HG02623 (cell line): ENCODE measurements at regions not wholly inside any gene's neighbourhood (a gene's known extent, or its start where the extent isn't known, plus 50 kb on each side); places are given as distances from the start of the nearest gene placed in this dataset.
"Not testable (repeated sequence)": the region's sequence is repeated elsewhere in the genome, so short reads cannot be mapped to it uniquely, and the experiment has no call there.

Experiments used
- ATAC-seq: cut with Tn5 transposase; IDR thresholded peaks from one replicate; pipeline ENCODE4 v1.9.1; 2021; ENCODE audit warnings: moderate library complexity; ENCODE audit not compliant: unreplicated experiment

DNA sequence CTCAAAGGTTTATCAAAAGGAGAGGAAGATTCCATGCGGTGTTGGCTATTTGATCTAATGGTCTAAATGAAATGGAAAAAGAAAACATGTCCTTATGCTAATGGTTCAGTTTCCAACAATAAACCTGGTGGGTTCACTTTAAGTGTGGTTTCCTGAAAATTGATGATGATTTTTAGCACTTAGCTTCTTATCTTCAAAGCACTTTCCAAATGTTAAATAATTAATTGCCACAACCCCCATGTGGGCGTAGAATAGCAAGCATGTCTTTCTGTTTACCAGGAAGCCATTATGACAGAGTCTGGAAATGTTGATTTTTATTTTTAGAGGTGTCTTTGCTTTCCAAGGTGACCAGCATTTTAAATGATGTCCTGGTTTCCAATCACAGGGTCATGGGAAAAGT, 134.8 kb upstream of the SLC4A4 start:
- ATAC-seq = no peak

DNA sequence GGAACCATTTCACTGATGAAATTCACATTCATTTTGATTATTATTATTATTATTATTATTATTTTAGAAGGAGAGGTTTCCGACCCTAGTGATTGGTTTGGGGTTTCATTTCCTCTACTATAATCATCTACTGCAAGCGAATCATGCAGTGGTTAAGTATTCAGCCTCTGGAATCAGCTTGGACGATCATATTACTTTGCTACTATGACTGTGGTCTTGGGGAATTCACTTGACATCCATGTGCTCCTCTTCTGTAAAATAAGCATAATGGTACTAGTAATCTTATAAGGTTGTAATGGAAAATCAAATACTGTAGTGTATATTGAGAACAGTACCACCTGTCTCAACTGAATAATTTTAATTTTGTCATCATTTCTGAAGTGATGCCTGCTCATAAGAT, 132.1 kb upstream of the SLC4A4 start:
- no peak for ATAC-seq

DNA sequence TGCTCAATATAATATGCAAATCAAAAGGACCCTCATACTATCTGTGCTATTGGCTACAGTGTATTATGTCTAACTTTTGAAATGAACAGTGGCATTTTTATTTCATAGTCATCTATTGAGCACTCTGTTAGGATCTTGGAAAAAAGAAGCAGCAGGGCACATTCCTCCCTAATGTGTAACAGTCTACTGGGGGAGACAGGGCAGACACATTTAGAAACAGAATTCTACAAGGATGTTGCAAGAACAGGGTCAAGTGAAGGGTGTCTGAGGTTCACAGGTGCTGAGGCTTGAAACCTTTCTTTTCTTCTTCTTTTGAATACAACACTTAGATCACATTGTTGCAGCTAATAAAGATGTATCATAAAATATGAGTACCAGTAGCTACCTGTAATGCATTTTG, 129.7 kb upstream of the SLC4A4 start:
- ATAC-seq = no peak

GRCh38 chr4:71210823-71211222, 128.0 kb upstream of the SLC4A4 start:
- ATAC-seq = no peak

DNA sequence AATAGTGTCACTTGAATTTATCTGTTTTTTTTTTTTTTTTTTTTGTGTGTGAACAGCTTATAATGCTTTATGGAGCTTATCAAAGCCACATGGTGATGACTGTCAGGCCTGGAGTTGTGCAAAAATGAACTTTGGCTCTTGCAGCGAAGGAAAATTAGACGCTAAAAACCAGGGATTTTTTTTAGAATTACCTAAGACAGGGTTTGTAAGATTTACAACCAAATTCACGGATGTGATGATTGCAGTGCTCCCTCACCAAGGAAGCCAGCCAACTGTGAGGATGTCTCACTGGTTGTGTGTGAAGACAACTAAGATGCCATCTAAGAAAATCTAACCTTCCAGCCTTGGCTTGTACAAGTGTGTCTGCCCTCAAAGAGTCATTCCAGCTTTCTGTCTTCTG, 127.1 kb upstream of the SLC4A4 start:
- ATAC-seq = no peak

- ATAC-seq = no peak
Observed at GRCh38 chr4:71212216-71212615, 126.6 kb upstream of the SLC4A4 start.

DNA sequence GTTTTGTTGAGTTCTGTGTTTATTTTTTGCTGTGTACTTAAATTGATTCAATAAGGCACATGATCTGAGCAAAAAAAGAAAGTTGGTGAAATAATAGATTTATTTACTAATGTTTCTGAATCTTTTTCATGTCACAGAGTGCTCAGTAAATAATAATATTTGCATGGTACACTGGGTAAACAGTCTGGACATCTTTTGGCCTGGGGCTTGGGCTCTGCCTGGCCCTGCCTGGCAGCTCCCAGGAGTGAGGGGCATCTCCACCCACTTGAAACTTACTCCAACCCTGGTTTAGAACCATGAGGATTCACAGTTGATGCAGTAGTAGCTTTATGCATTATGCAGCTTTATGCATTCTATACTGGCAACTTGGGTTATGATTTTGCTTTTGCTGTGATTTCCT, 124.2 kb upstream of the SLC4A4 start:
- ATAC-seq = no peak

DNA sequence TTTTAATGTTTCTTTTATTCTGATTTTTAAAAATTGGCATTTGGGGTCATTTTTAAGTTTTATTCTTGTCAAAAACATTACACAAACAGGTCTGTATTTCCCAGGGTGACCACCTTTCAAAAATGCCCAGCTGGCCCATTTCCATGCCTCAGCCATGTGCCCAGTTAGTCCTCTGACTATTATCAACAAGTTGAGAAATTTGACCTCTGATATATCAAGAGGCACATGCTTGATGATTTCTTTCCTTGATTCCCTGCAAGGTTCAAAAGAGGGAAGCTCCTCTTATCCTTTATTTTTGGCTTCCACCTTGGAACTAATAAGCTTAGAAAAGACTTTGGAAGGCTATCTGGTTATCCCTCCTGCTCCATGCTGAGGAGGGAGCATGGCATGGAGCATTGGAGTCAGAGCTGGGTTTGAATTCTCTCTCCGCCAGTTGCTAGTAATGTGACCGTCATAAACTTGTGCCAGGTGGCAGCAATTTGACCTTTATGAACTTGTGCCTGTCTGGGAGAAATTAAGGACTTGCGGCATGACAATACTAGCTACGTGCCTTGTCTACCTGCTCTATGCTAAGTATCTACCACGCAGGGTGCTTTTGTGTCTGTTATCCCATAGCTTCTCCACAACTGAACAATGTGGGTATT, 122.4 kb upstream of the SLC4A4 start:
- ATAC-seq = no peak

- ATAC-seq = no peak
Observed at GRCh38 chr4:71217688-71218087, 121.1 kb upstream of the SLC4A4 start.

GRCh38 chr4:71220848-71221247, 118.0 kb upstream of the SLC4A4 start:
- not testable (repeated sequence) for ATAC-seq

- ATAC-seq = no peak
Observed at GRCh38 chr4:71221510-71222466, 117.0 kb upstream of the SLC4A4 start.

- no peak for ATAC-seq
Observed at GRCh38 chr4:71222661-71223060, 116.2 kb upstream of the SLC4A4 start.

DNA sequence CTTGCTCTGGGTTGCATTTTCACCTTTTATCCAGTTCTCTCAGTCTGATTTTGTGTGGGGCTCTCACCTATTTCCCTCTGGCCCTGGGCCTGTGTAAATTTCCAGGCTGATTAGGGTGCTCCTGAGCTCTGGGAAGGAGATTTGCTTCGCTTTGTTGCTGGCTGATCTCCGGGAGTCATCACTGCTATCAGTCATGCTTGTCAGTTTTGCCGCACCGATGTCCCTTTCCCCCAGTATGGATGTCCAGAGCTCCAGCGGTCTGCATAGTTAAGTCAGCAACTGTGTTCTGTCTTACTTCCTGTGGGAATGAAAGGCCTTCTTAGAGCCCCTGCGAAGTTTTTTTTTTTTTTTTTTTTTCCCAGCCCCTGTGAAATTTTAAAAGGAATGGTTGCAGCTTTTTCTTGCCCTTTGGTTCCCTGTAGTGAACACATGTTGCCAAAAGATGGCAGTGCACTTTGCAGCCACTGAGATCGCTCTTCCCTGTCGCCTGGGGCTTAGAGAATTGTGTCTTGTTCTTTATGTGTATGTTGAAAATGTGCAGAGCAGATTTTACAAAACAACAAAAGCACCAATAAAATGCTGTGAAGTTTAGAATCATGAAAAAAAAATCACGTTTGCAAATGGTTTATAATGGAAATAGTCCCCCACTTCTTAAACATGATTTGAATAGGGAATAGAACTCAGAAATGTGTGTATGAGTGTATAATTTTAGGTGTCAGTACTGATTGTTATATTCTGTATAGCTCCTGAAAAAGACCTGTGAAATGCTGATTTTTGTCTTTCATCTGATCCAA, 109.1 kb upstream of the SLC4A4 start:
- peak; percentile 57 for ATAC-seq

DNA sequence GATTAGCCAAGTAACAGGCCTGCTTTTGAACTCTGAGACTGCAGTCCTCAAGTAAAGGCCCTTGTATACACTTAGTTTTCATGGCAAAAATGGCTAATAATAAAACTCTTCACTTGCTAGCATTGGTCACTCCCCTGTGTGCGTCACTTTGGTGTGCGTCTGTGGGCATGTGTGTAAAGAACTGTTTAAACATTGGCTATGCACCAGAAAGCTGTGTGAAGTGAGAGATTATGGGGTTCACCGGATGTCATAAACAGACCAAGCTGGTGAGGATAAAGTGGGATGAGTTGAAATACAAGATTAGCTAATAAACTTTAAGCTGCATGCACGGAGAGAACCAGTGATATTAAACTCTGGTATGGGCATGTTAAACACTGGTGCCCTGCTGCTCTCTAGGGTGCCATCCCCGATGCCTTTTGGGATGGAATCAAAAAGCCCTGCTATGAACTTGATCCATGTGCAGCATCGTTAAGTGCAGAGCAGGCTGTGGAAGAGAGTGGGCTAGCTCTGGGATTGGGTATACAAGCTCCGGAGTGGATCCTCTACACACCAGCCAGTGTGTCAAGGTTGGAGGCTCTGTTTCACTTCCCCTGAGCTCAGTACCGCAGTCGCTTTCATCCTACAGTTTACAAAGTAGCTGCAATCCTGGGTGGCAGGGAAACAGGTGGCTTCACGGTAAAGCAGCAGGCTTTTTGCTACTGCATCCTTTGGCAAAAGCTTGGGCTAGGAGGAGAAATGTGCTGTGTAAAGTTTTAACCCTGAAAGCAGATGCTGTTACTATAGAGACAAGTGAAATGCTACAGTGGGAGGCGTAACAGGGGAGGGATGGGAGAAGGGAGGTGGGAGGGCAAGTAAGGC, 108.3 kb upstream of the SLC4A4 start:
- ATAC-seq = no peak

DNA sequence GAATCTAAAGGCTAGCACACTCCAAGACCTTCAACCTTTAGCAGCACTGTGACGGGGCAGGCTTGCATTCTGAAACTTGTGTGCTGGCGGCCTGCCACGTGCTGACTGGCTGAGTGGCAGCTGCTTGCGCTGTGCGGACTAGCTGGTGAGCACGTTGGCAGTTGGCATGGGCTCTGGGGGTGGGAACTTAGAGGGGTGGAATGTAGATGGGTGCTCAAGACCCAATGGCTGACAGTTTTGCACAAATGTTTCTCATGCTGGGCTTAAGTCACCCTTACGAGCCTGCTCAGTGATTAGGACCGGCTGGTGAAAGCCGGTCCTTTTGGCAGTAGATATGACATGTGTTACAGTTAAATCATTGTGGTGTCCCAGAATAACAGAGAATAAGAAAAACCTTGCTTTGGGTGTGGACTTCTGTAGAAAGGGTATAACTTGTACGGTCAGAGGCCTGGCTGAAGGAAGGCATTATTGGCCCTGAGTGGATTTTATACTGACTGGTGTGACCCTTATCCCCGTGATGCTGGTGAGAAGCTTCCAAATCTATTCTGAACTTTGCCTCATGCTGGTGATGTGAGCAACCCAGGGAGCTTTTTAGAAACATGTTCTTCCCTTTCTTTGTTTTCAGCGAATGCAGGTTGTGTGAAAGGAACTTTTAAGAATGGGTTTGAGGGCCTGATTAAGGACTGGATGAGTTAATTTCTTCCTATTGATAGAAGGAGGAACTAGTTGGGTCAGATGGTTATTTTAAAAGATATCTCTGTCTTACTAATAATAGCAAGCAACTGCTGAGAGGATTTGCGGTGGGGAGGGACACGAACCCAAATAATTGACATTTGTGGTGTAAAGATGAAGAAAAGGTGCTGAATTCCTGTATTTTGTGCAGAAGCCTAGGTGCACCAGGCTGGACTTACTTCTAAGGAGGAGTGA, 107.4 kb upstream of the SLC4A4 start:
- no peak for ATAC-seq

GRCh38 chr4:71232056-71232430, 106.8 kb upstream of the SLC4A4 start:
- ATAC-seq = no peak

DNA sequence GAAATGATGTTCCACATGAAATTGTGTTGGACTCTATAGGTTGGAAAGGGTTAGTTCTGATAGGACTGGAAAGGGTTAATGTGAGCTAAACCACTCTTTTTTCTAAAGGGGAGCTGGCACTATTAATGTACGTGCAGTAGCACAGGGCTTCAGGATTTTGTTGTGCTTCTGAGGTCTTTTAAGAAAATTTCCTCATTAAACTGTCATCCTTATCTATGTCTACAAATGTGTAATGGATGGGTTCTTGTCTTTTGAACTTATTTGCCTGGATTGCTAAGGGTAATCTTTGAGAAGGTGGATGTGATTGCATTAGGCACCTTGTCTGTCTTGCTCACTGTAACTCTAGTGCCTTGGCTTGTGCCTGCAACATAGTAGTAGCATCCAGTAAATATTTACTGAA, 106.0 kb upstream of the SLC4A4 start:
- no peak for ATAC-seq

- no peak for ATAC-seq
Observed at GRCh38 chr4:71235311-71236201, 103.3 kb upstream of the SLC4A4 start.

DNA sequence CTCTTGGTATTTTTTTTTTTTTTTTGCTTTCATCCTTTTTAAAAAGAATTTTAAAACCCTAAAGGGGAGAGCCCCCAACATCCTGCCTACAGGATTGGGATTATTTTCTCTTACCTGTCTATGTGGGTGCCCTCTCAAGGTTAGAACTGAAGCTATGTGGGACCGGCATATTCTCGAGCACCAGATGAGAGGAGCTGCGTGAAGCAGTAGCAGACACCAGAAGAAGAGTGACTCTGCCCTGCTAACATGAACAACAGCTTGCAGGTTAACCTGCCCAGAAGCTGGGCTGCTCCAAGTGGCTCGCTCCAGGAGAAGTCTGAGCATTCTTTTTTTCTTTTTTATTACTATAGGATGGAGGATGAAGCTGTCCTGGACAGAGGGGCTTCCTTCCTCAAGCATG, 102.6 kb upstream of the SLC4A4 start:
- ATAC-seq = no peak
